Activated B cell treated with CpG ODN at 0.5 μM for 24 hours (primary cell): ENCODE measurements at regions not wholly inside any gene's neighbourhood (a gene's known extent, or its start where the extent isn't known, plus 50 kb on each side); places are given as distances from the start of the nearest gene placed in this dataset.

Source experiments
- ATAC-seq: fragments of 200-7000 bp; cut with Tn5 transposase; one replicate; pipeline ENCODE4 v1.10.0; 2021; ENCODE audit warnings: low read depth, mild to moderate bottlenecking, moderate library complexity
- CTCF ChIA-PET: fragments of 350-600 bp; sonication (Branson Sonifier 250); formaldehyde crosslinking; loops from one replicate; lab custom pipeline; 2021; ENCODE audit warnings: antibody characterized with exemption; lab: Charles Lee
- POLR2A ChIA-PET: fragments of 350-600 bp; sonication (Branson Sonifier 250); formaldehyde crosslinking; loops from one replicate; lab custom pipeline; 2021; ENCODE audit warnings: antibody characterized with exemption; lab: Charles Lee
- DNase-seq: peaks from one replicate; pipeline ENCODE4 v3.0.0; 2022
- H3K27ac Mint-ChIP-seq: one replicate; pipeline ENCODE4 v1.8.0; 2020; ENCODE audit warnings: mixed read lengths
- H3K27me3 Mint-ChIP-seq: one replicate; pipeline ENCODE4 v1.8.0; 2021; ENCODE audit warnings: mixed read lengths
- H3K36me3 Mint-ChIP-seq: one replicate; pipeline ENCODE4 v1.8.0; 2021; ENCODE audit warnings: low read depth, mixed read lengths
- H3K4me1 Mint-ChIP-seq: one replicate; pipeline ENCODE4 v1.8.0; 2021; ENCODE audit warnings: mixed read lengths
- H3K4me3 Mint-ChIP-seq: one replicate; pipeline ENCODE4 v1.8.0; 2020; ENCODE audit warnings: mild to moderate bottlenecking, mixed read lengths
- H3K9me3 Mint-ChIP-seq: one replicate; pipeline ENCODE4 v1.8.0; 2020; ENCODE audit warnings: mixed read lengths
- CTCF ChIP-seq: fragments of 200-600 bp; IDR thresholded peaks from one replicate; pipeline ENCODE4 v1.8.0; 2022; ENCODE audit warnings: antibody characterized with exemption, mild to moderate bottlenecking
- intact Hi-C: fragments of 100-400 bp; cut with micrococcal nuclease; formaldehyde crosslinking; loops from one replicate; pipeline ENCODE4 v1.15.1; 2024

GRCh38 chr3:24578951-24579421 lies 84.3 kb upstream of the THRB start:
- POLR2A ChIA-PET = no interaction called here
- DNase-seq (no peak), ATAC-seq (no peak)
- Mint-ChIP-seq H3K27ac (no peak overlapping the region), H3K36me3 (no peaks in the 10 kb centered on the region), H3K9me3 (no peaks in the 10 kb centered on the region), H3K4me3 (no peak overlapping the region), H3K27me3 (peaks cover 2% of the 10 kb centered on the region), H3K4me1 (no peaks in the 10 kb centered on the region)
- no peak for TF ChIP-seq CTCF
- CTCF ChIA-PET = no interaction called here
- intact Hi-C loops = no loop called here

- Mint-ChIP-seq H3K4me3 (no peak overlapping the region), H3K27me3 (peaks cover 11% of the 10 kb centered on the region), H3K27ac (no peak overlapping the region), H3K36me3 (no peaks in the 10 kb centered on the region), H3K4me1 (no peaks in the 10 kb centered on the region), H3K9me3 (no peaks in the 10 kb centered on the region)
- intact Hi-C loops = loop anchor here (1.0 to 10.0 kb wide), 2 partner anchors 208 to 318 kb away; no protein-coding TSS in a partner anchor
- ATAC-seq = no peak
- DNase-seq = no peak
- POLR2A ChIA-PET = no interaction called here
- no peak for TF ChIP-seq CTCF
- CTCF ChIA-PET = interaction anchor here (1.0 to 1.4 kb wide), 3 partner anchors 86 to 397 kb away, joined by 3 to 4 read pairs (median 4); no protein-coding TSS in a partner anchor
These were observed 88.1 kb upstream of the THRB start for GRCh38 chr3:24582431-24583403.

GRCh38 chr3:24586920-24587319 lies 92.3 kb upstream of the THRB start:
- DNase-seq (no peak), ATAC-seq (no peak)
- no peak overlapping the region for H3K27ac Mint-ChIP-seq
- POLR2A ChIA-PET = no interaction called here
- CTCF ChIA-PET = interaction anchor here (0.6 kb wide), 1 partner anchor 544 kb away, joined by 3 read pairs; no protein-coding TSS in a partner anchor
- TF ChIP-seq CTCF = no peak
- intact Hi-C loops = loop anchor here (10.0 kb wide), 1 partner anchor 212 kb away; no protein-coding TSS in a partner anchor
- H3K36me3 Mint-ChIP-seq = no peaks in the 10 kb centered on the region
- H3K9me3 Mint-ChIP-seq = no peaks in the 10 kb centered on the region
- peaks cover 7% of the 10 kb centered on the region for H3K4me1 Mint-ChIP-seq
- H3K4me3 Mint-ChIP-seq = no peak overlapping the region
- H3K27me3 Mint-ChIP-seq = peaks cover 20% of the 10 kb centered on the region

GRCh38 chr3:24588629-24589512 lies 94.2 kb upstream of the THRB start:
- ChIA-PET POLR2A (interaction anchor here (0.6 kb wide), 1 partner anchor 234 kb away, joined by 3 read pairs; no protein-coding TSS in a partner anchor), CTCF (interaction anchor here (0.7 kb wide), 1 partner anchor 161 kb away, joined by 3 read pairs; no protein-coding TSS in a partner anchor)
- H3K27ac Mint-ChIP-seq = no peak overlapping the region
- TF ChIP-seq CTCF = no peak
- no peaks in the 10 kb centered on the region for H3K9me3 Mint-ChIP-seq
- ATAC-seq (no peak), DNase-seq (no peak)
- H3K36me3 Mint-ChIP-seq = no peaks in the 10 kb centered on the region
- peaks cover 20% of the 10 kb centered on the region for H3K27me3 Mint-ChIP-seq
- intact Hi-C loops = loop anchor here (10.0 kb wide), 1 partner anchor 214 kb away; no protein-coding TSS in a partner anchor
- peaks cover 7% of the 10 kb centered on the region for H3K4me1 Mint-ChIP-seq
- no peak overlapping the region for H3K4me3 Mint-ChIP-seq
